ENCODE measurements at regions not wholly inside any gene's neighbourhood (a gene's known extent, or its start where the extent isn't known, plus 50 kb on each side); places are given as distances from the start of the nearest gene placed in this dataset.

DNA sequence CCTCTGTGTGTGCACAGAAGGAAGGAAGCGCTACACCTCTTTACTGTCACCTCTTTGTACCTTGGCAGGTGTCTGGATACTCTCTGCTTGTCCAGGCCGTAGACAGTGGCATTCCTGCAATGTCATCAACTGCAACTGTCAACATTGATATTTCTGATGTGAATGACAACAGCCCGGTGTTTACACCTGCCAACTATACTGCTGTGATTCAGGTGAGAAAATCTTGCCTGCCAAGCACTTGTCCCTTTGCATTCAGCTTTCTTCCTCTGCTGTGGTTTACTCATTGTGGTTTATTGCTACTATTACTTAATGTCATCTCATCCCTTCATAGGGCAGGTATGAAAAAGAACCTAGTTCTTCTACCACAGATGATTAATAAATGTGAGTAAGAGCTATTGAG, 131.9 kb upstream of the MTNR1B start:
- H3K4me1 ChIP-seq, result no peaks in the 10 kb centered on the region
- H3K27ac ChIP-seq, result no peak overlapping the region
- WGBS (ENCODE audit: insufficient coverage, low coverage, low lambda C conversion rate, missing lambda C conversion rate), result 54% methylated on average over 3 of the region's 3 CpGs
- intact Hi-C loops (cut with DNase I), result no loop called here
- ATAC-seq (no peak), DNase-seq (no peak)
- no peaks in the 10 kb centered on the region for H3K9me3 ChIP-seq
- no peaks in the 10 kb centered on the region for H3K27me3 ChIP-seq
- no peak overlapping the region for H3K4me3 ChIP-seq
- TF ChIP-seq, protein P1, sequence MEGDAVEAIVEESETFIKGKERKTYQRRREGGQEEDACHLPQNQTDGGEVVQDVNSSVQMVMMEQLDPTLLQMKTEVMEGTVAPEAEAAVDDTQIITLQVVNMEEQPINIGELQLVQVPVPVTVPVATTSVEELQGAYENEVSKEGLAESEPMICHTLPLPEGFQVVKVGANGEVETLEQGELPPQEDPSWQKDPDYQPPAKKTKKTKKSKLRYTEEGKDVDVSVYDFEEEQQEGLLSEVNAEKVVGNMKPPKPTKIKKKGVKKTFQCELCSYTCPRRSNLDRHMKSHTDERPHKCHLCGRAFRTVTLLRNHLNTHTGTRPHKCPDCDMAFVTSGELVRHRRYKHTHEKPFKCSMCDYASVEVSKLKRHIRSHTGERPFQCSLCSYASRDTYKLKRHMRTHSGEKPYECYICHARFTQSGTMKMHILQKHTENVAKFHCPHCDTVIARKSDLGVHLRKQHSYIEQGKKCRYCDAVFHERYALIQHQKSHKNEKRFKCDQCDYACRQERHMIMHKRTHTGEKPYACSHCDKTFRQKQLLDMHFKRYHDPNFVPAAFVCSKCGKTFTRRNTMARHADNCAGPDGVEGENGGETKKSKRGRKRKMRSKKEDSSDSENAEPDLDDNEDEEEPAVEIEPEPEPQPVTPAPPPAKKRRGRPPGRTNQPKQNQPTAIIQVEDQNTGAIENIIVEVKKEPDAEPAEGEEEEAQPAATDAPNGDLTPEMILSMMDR (IDR thresholded peaks at IDR 0.05), result no peak
- TF ChIP-seq POLR2A (IDR thresholded peaks at IDR 0.05), result no peak
- no peaks in the 10 kb centered on the region for H3K36me3 ChIP-seq

- Histone ChIP-seq H3K4me1 (no peaks in the 10 kb centered on the region), H3K27me3 (no peaks in the 10 kb centered on the region), H3K27ac (no peak overlapping the region), H3K36me3 (no peaks in the 10 kb centered on the region), H3K4me3 (no peak overlapping the region), H3K9me3 (no peaks in the 10 kb centered on the region)
- 54% methylated on average over 5 of the region's 5 CpGs for WGBS (ENCODE audit: insufficient coverage, low coverage, low lambda C conversion rate, missing lambda C conversion rate)
- TF ChIP-seq POLR2A (IDR thresholded peaks at IDR 0.05), result no peak
- TF ChIP-seq, protein P1 (IDR thresholded peaks at IDR 0.05), result no peak
- DNase-seq, result no peak
- intact Hi-C loops (cut with DNase I), result no loop called here
- ATAC-seq, result no peak
Measured at GRCh38 chr11:92838759-92839310, 130.6 kb upstream of the MTNR1B start.

DNA sequence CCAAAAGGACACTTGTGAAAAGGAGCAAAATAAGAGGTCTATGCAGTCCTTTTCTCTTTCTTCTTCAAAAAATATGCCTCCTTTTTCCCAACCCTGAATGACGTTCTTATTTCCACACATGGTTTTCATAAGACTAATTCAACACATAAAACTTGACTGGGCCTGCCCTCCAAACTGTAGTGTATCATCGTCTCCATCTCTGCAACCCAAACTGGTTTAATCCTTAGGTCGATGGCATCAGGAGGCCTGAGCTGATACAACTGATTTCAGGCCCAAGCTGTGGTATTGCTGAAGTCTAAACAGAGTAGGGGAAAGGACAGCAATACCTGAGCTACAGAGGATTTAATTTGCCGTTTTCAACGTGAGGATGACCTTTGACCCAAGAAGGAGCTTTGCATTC, 130.0 kb upstream of the MTNR1B start:
- no peak for DNase-seq
- WGBS (ENCODE audit: insufficient coverage, low coverage, low lambda C conversion rate, missing lambda C conversion rate), result 58% methylated on average over 5 of the region's 5 CpGs
- TF ChIP-seq, protein P1 (IDR thresholded peaks at IDR 0.05), result no peak
- no peak for TF ChIP-seq POLR2A (IDR thresholded peaks at IDR 0.05)
- no peak for ATAC-seq
- Histone ChIP-seq H3K27ac (no peak overlapping the region), H3K36me3 (no peaks in the 10 kb centered on the region), H3K27me3 (no peaks in the 10 kb centered on the region), H3K4me3 (no peak overlapping the region), H3K4me1 (no peaks in the 10 kb centered on the region), H3K9me3 (no peaks in the 10 kb centered on the region)
- intact Hi-C loops (cut with DNase I), result no loop called here

- no peaks in the 10 kb centered on the region for H3K9me3 ChIP-seq
- no peak for TF ChIP-seq POLR2A (IDR thresholded peaks at IDR 0.05)
- TF ChIP-seq, protein P1 (IDR thresholded peaks at IDR 0.05), result no peak
- H3K36me3 ChIP-seq, result no peaks in the 10 kb centered on the region
- ATAC-seq, result no peak
- H3K27ac ChIP-seq, result no peak overlapping the region
- intact Hi-C loops (cut with DNase I), result no loop called here
- no peak for DNase-seq
- H3K4me3 ChIP-seq, result no peak overlapping the region
- WGBS (ENCODE audit: insufficient coverage, low coverage, low lambda C conversion rate, missing lambda C conversion rate), result 82% methylated on average over 1 of the region's 1 CpG
- no peaks in the 10 kb centered on the region for H3K27me3 ChIP-seq
- no peaks in the 10 kb centered on the region for H3K4me1 ChIP-seq
Measured at GRCh38 chr11:92841719-92842118, 127.7 kb upstream of the MTNR1B start.

DNA sequence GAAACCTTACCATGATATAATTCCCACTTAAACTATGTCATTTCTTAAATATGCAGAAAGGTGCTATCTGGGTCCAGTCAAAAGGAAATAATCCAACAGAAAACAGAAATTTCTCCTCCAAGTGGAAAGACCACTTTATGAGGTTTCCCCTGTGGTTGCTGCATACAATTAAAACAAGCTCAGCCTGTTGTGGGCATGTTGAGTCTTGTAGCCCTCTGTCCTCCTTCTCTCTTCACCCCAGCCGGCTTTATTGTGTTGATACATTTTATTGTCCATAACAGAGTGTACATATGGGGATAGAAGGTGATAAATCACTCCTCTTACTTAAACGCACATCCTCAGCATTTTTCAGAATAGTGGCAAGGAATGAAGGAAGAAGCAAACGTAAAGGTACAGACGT, 126.0 kb upstream of the MTNR1B start:
- H3K4me1 ChIP-seq, result no peaks in the 10 kb centered on the region
- no peak overlapping the region for H3K4me3 ChIP-seq
- no peaks in the 10 kb centered on the region for H3K9me3 ChIP-seq
- WGBS (ENCODE audit: insufficient coverage, low coverage, low lambda C conversion rate, missing lambda C conversion rate), result 74% methylated on average over 4 of the region's 4 CpGs
- intact Hi-C loops (cut with DNase I), result no loop called here
- no peak for ATAC-seq
- TF ChIP-seq, protein P1 (IDR thresholded peaks at IDR 0.05), result no peak
- TF ChIP-seq POLR2A (IDR thresholded peaks at IDR 0.05), result no peak
- H3K27me3 ChIP-seq, result no peaks in the 10 kb centered on the region
- H3K27ac ChIP-seq, result no peak overlapping the region
- no peaks in the 10 kb centered on the region for H3K36me3 ChIP-seq
- no peak for DNase-seq
